Left renal pelvis (tissue), 4 donors: ENCODE measurements at regions not wholly inside any gene's neighbourhood (a gene's known extent, or its start where the extent isn't known, plus 50 kb on each side); places are given as distances from the start of the nearest gene placed in this dataset.

ENCODE experiments used
- DNase-seq, 4 donors: peaks; one replicate each; pipeline ENCODE4 v3.0.0-alpha.2; 2013; ENCODE audit warnings: low read depth in 4 of 4, low spot score in 3 of 4

DNA sequence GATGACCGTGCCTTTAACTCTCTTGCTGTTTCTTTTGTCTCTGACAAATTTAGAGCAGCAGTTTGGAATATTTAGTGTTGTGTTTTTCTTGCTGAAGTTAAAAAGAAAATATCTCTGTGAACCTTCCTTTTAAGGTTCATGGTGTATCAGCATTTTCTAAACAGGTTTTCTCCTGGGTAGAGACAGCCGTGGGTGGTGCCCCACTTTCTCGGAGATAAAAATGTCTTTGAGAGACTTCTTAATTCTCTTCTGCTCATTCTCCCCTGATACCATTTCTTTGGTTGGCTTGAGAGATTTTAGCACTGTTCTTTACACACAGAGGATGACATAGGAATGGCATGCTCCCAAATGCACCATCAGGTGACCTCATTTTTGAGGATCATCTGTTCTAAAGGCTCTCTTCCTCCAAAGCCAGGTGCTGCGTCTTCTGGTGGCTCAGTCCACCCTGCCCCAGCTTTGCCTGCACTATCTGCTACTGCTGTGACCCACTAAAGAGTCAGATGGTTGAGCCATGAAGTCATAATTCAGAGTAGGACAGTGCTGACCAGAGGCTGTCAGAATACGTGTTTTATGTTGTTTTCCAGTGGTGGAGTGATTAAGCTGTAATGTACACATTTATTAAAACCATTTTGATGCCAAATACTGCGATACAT lies 90.3 kb upstream of the SLC10A2 start:
- no peak for DNase-seq

DNA sequence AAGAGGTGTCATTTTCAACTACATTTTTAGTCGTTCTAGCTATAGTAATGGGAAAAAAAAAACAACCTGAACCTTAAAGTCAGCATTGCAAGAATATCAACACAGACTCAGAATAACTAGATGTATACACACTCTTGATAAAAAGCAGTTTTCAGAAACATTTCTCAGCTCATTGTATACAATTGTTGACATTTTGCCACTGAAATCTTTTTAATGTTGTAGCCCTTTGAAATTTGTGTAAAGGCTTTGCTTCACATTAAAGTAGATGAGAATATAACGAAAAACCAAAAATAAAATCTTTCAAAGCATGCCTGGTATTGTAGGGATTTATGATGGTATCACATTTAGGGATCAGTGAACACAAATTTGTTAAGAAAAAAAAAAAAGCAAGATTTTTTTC lies 87.2 kb upstream of the SLC10A2 start:
- DNase-seq = no peak

DNA sequence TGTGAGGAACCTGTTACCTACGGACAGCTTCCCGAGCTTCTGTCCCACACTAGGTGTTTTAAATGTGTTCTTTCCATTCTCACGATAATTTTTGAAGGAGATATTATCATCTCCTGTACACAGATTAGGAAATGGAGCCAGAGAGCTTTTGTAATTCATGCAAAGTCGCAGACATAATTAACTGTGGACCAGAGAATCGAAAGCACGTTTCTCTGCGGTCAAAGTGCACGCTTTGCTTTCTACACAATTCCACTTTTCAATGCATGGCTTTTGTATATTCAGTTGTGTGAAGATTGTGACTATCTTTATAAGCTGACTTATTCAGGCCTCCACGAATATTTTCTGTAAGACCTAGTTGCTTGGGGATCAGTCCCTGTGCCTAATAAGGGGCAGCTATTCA lies 81.7 kb upstream of the SLC10A2 start:
- DNase-seq = no peak

DNA sequence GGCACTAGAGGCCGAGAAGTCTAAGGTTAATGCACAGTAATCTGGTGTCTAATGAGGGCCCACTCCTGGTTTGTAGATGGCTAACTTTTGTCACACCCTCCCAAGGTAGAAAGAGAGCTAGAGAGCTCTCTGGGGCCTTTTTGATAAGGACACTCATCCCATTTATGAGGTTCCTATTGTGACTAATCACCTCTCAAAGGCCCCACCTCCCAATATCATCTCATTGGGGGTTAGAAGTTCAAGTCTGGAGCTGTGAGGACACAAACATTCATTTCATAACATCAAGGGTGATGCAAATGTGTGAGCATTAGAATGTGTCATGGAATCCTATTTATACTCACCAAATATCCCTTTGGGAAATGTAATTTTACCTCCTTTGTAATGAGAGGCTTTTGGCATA lies 79.2 kb upstream of the SLC10A2 start:
- no peak for DNase-seq

DNA sequence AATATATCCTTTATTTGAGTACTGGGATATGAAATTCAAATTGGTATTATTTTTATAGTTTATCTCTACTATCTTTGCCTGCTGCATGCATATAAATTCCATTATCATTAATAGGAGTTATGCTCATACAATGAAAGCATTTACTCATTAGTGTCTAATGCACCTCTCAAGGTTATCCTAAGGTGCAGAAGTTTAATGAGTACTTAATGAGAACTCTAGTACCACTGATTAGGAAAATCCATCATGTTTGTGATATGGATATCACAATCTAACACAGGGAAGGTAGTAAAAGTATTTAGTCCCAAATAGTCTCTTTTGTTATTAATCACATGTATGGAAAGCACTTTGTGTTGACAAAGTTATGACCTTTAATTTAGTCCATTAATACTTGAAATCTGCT lies 77.2 kb upstream of the SLC10A2 start:
- no peak for DNase-seq

DNA sequence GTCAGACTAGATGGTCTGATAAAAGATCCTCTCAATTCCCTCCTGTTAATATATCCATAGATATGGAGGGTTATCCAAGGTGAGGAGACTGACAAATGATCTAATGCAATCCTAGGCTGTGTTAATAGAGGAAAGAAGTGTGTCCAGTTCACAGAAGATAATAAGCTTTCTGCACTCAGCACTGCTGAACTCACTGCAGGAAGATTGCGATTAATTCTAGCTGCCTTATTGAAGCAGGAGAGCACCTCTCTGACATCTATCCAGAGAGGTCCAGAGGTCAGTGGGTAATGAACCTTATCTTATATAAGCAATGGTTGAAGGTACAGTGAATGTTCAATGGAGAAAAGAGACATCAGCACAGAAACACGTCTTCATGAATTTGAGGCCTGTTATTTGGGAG lies 75.9 kb upstream of the SLC10A2 start:
- DNase-seq = no peak

DNA sequence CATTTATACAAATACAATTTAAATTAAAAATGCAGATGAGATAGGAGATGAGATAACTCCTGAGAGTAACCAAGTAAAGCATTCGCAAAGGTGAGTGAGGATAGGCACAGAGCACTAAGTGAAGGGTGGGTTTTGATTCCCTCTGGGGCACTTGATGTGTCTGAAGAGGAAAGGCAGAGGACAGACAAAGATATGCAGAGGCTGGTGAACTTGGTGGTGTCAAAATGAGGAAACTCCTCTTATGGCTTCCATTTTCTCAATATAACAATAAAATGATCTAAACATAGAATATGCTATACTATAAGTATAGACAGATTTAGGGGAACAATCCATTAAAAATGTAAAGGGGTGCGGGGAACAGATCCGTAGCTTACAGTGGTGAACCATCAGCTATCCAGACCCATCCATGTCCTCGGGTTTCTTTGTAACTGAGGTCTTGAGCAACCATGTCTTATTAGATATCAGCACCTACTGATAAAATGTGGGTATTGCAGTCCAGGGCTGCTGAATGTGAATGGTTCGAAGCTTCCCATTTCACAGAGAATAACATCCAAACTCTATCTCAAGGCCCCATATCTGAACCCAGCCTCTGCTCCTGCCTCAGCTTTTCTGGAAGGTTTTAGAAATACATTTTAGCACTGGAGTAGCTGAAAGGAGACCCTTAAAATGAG lies 73.9 kb upstream of the SLC10A2 start:
- DNase-seq = no peak

DNA sequence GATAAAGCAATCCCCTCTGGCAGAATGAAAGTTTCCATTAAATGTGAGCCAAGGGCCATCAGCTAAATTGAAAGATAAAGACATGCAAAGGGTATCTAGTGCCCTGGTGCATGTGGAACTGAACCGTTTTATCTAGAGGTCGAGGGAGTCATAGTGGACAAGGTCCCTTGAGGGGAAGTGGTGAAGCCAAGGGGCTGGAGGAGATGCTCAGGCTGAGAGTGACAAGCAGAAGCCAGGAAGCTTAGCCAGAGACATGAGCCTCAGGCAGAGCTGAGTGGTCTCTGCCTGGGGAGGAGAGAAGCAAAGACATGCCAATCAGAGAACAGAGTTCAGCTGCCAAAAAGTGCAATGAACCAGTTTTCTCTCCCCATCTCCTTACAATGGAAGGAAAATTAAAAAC lies 68.1 kb upstream of the SLC10A2 start:
- no peak for DNase-seq

DNA sequence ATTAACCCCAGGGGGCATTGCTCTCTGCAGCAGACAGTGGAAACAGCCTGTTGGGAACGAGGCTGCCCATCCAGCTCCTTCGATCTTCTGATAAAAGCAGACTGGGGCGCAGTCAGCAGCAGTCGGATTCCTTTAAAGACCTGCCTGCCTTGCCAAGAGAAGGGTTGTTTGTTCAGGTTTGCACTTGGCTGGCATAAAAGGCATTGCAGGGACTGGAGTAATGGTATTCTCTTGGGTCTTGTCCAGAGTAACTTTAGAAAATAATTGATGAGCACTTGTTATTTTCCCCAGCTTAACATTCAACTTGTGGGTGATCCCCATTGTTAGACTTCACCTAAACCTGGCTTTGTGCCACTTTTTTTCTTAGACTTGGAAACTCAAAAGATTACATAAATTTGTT lies 67.3 kb upstream of the SLC10A2 start:
- no peak for DNase-seq

DNA sequence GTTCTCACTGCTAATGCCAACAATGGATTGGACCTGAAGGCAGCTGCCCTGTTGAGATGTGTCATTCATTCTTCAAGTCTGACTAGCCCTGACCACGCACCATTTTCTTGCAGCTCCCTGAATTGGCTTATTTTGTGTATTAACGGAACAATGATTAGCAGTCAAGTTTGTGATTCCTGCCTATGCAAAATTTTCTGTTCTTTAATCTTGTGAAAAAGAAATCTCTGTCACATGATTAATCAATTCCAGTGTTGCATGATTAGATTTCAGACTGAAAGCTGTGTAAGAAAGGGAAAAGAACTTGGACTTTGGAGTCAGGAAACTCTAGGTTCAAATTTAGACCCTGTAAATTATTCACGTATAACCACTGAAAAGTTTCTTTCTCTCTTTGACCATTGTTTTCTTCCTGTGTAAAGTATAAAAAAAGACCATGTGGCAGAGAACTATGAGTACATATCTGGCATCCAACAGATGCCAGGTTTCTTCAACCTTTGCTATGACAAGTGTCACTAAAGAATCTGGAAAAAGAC lies 64.5 kb upstream of the SLC10A2 start:
- DNase-seq = no peak

DNA sequence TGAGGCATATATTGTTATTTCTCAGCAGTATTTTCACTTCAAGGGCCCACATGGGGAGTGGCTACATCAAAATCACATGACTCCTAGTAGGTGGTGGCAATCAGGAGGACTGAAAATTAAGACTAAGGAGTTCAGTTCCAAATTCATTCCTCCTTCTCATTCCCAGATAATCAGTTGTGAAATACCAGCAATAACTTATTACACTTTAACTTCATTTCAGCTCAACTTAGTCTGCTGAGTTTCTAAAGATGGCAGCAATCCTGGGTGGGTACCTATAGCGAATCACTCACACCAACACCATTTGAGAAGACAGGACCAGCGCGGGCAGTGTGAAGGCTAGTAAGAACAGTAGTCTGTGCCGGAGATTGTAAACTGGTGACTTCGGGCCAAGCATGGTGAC lies 63.9 kb upstream of the SLC10A2 start:
- no peak for DNase-seq
